ENCODE measurements at regions not wholly inside any gene's neighbourhood (a gene's known extent, or its start where the extent isn't known, plus 50 kb on each side); places are given as distances from the start of the nearest gene placed in this dataset.

DNA sequence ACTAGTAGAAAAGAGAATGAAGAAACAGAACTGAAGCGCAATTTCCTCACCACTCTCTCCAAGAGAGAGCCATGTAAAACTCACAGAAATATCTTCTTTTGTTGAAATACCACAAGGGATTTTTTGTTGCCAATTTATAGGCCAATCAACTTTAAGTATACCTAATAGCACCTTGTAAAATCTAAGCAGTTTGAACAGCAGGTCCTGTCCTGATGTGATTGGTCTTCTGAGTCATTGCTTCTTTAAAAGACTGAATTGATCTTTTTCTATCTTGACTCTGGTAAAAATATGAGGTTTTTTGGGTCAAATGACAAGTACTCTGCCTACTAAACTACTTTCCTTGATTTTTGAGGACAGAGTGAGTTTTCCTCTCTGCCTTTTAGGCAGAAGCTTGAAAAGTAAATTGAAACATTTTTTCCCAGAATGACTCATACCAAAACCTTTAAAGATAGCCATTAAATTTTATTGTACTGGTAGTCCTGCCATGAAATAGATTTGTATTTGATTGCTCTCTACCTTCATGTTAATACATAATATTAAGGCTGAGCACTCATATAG lies 343.9 kb upstream of the CBLB start:
- WGBS = 95% methylated on average over 1 of the region's 1 CpG
- intact Hi-C loops (cut with DNase I) = no loop called here
- no peaks in the 10 kb centered on the region for H3K9me3 ChIP-seq (ENCODE audit: control insufficient read depth, low read length)
- H3K27ac ChIP-seq (ENCODE audit: low read length) = no peak overlapping the region
- H3K27me3 ChIP-seq (ENCODE audit: control insufficient read depth, insufficient read depth) = no peaks in the 10 kb centered on the region
- no peak overlapping the region for H3K4me3 ChIP-seq (ENCODE audit: low read length)
- DNase-seq (no peak), ATAC-seq (no peak)
- no peaks in the 10 kb centered on the region for H3K4me1 ChIP-seq (ENCODE audit: control insufficient read depth, insufficient read depth, low read length)

- Histone ChIP-seq H3K9me3 (ENCODE audit: control insufficient read depth, low read length) (no peaks in the 10 kb centered on the region), H3K27me3 (ENCODE audit: control insufficient read depth, insufficient read depth) (no peaks in the 10 kb centered on the region), H3K4me1 (ENCODE audit: control insufficient read depth, insufficient read depth, low read length) (no peaks in the 10 kb centered on the region), H3K4me3 (ENCODE audit: low read length) (no peak overlapping the region), H3K27ac (ENCODE audit: low read length) (no peak overlapping the region)
- no peak for DNase-seq
- intact Hi-C loops (cut with DNase I) = no loop called here
- WGBS = 95% methylated on average over 4 of the region's 4 CpGs
- no peak for ATAC-seq
These were observed 345.1 kb upstream of the CBLB start for GRCh38 chr3:106213954-106214353.

- ATAC-seq = no peak
- intact Hi-C loops (cut with DNase I) = no loop called here
- Histone ChIP-seq H3K4me3 (ENCODE audit: low read length) (no peak overlapping the region), H3K27ac (ENCODE audit: low read length) (no peak overlapping the region), H3K9me3 (ENCODE audit: control insufficient read depth, low read length) (no peaks in the 10 kb centered on the region), H3K27me3 (ENCODE audit: control insufficient read depth, insufficient read depth) (no peaks in the 10 kb centered on the region), H3K4me1 (ENCODE audit: control insufficient read depth, insufficient read depth, low read length) (no peaks in the 10 kb centered on the region)
- WGBS = 94% methylated on average over 4 of the region's 4 CpGs
- no peak for DNase-seq
These were observed 345.8 kb upstream of the CBLB start for GRCh38 chr3:106214641-106215040.

DNA sequence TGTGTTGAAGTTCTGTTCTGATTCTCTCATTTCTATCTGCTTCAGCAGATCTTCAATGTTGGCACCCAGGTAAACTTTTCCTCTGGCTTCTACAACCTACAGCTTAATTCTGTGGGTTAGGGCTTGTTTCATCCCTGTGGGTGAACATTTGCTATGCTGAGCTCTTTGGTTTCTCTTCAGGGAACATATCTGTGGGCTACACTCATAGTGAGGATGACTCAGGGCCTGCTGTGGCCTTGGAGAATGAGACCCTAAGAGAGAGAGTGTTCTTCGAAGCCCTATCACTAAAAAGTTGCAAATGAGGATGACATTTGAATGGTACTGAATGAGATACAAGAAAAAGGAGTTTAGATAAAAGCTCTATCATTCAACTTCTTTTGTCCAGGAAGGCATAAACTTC lies 346.2 kb upstream of the CBLB start:
- ATAC-seq (no peak), DNase-seq (no peak)
- Histone ChIP-seq H3K27ac (ENCODE audit: low read length) (no peak overlapping the region), H3K27me3 (ENCODE audit: control insufficient read depth, insufficient read depth) (no peaks in the 10 kb centered on the region), H3K4me1 (ENCODE audit: control insufficient read depth, insufficient read depth, low read length) (no peaks in the 10 kb centered on the region), H3K9me3 (ENCODE audit: control insufficient read depth, low read length) (no peaks in the 10 kb centered on the region), H3K4me3 (ENCODE audit: low read length) (no peak overlapping the region)
- intact Hi-C loops (cut with DNase I) = no loop called here
- 80% methylated on average over 1 of the region's 1 CpG for WGBS

- 84% methylated on average over 2 of the region's 2 CpGs for WGBS
- H3K4me3 ChIP-seq (ENCODE audit: low read length) = no peak overlapping the region
- no peak overlapping the region for H3K27ac ChIP-seq (ENCODE audit: low read length)
- H3K9me3 ChIP-seq (ENCODE audit: control insufficient read depth, low read length) = no peaks in the 10 kb centered on the region
- no peak for ATAC-seq
- DNase-seq = no peak
- H3K27me3 ChIP-seq (ENCODE audit: control insufficient read depth, insufficient read depth) = no peaks in the 10 kb centered on the region
- H3K4me1 ChIP-seq (ENCODE audit: control insufficient read depth, insufficient read depth, low read length) = no peaks in the 10 kb centered on the region
- intact Hi-C loops (cut with DNase I) = no loop called here
These were observed 348.9 kb upstream of the CBLB start for GRCh38 chr3:106217745-106218144.

GRCh38 chr3:106227068-106227467 lies 358.3 kb upstream of the CBLB start:
- Histone ChIP-seq H3K4me1 (ENCODE audit: control insufficient read depth, insufficient read depth, low read length) (no peaks in the 10 kb centered on the region), H3K9me3 (ENCODE audit: control insufficient read depth, low read length) (no peaks in the 10 kb centered on the region), H3K27me3 (ENCODE audit: control insufficient read depth, insufficient read depth) (no peaks in the 10 kb centered on the region), H3K4me3 (ENCODE audit: low read length) (no peak overlapping the region), H3K27ac (ENCODE audit: low read length) (no peak overlapping the region)
- 93% methylated on average over 3 of the region's 3 CpGs for WGBS
- ATAC-seq (no peak), DNase-seq (no peak)
- intact Hi-C loops (cut with DNase I) = no loop called here

GRCh38 chr3:106228271-106228670 lies 359.5 kb upstream of the CBLB start:
- Histone ChIP-seq H3K4me1 (ENCODE audit: control insufficient read depth, insufficient read depth, low read length) (no peaks in the 10 kb centered on the region), H3K9me3 (ENCODE audit: control insufficient read depth, low read length) (no peaks in the 10 kb centered on the region), H3K27ac (ENCODE audit: low read length) (no peak overlapping the region), H3K4me3 (ENCODE audit: low read length) (no peak overlapping the region), H3K27me3 (ENCODE audit: control insufficient read depth, insufficient read depth) (no peaks in the 10 kb centered on the region)
- intact Hi-C loops (cut with DNase I) = no loop called here
- ATAC-seq (no peak), DNase-seq (no peak)
- 87% methylated on average over 2 of the region's 2 CpGs for WGBS

GRCh38 chr3:106229495-106230278 lies 360.9 kb upstream of the CBLB start:
- ATAC-seq (no peak), DNase-seq (no peak)
- Histone ChIP-seq H3K27ac (ENCODE audit: low read length) (no peak overlapping the region), H3K4me1 (ENCODE audit: control insufficient read depth, insufficient read depth, low read length) (no peaks in the 10 kb centered on the region), H3K4me3 (ENCODE audit: low read length) (no peak overlapping the region), H3K9me3 (ENCODE audit: control insufficient read depth, low read length) (no peaks in the 10 kb centered on the region), H3K27me3 (ENCODE audit: control insufficient read depth, insufficient read depth) (no peaks in the 10 kb centered on the region)
- 92% methylated on average over 4 of the region's 4 CpGs for WGBS
- intact Hi-C loops (cut with DNase I) = no loop called here

DNA sequence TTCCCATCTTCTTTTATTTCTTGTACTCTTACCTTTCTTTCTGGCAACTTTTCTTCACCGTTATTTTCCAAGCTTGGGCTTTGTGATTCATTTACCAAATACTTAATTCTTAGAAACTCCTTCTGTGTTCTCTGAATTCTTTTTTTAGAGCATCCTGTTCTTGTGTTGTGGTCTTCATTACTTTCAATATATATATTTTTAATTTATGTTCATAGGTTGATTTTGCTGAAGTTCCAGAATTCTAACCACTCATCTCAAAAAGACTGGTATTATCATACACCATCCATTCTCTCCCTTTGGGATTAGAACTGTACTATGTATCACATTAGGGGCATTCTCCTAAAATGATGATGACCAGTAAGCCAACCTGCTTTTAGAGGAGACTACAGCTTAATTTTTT lies 362.3 kb upstream of the CBLB start:
- intact Hi-C loops (cut with DNase I) = no loop called here
- ATAC-seq (no peak), DNase-seq (no peak)
- no peak overlapping the region for H3K27ac ChIP-seq (ENCODE audit: low read length)
- no peaks in the 10 kb centered on the region for H3K9me3 ChIP-seq (ENCODE audit: control insufficient read depth, low read length)
- WGBS = 81% methylated on average over 1 of the region's 1 CpG
- H3K27me3 ChIP-seq (ENCODE audit: control insufficient read depth, insufficient read depth) = no peaks in the 10 kb centered on the region
- no peak overlapping the region for H3K4me3 ChIP-seq (ENCODE audit: low read length)
- H3K4me1 ChIP-seq (ENCODE audit: control insufficient read depth, insufficient read depth, low read length) = no peaks in the 10 kb centered on the region

DNA sequence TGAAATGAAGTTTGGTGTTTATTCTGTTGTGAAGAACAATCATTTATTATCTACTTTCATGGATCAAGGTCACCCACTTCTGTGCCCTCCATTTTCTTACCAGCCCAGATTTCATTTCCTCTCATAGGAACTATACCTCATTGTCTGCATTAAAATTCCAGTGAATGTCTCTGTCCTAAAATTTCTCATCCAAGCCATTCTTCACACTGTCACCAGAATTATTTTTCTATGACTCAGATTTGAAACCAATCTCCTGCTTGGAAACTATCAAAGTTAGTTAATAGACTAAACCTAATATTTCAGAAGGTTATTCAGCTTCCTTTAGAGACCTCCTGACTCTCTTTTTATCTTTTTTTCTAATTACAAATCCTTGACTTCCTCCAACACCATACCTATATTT lies 364.1 kb upstream of the CBLB start:
- Histone ChIP-seq H3K27ac (ENCODE audit: low read length) (no peak overlapping the region), H3K27me3 (ENCODE audit: control insufficient read depth, insufficient read depth) (no peaks in the 10 kb centered on the region), H3K4me3 (ENCODE audit: low read length) (no peak overlapping the region), H3K9me3 (ENCODE audit: control insufficient read depth, low read length) (no peaks in the 10 kb centered on the region), H3K4me1 (ENCODE audit: control insufficient read depth, insufficient read depth, low read length) (no peaks in the 10 kb centered on the region)
- intact Hi-C loops (cut with DNase I) = no loop called here
- ATAC-seq (no peak), DNase-seq (no peak)

DNA sequence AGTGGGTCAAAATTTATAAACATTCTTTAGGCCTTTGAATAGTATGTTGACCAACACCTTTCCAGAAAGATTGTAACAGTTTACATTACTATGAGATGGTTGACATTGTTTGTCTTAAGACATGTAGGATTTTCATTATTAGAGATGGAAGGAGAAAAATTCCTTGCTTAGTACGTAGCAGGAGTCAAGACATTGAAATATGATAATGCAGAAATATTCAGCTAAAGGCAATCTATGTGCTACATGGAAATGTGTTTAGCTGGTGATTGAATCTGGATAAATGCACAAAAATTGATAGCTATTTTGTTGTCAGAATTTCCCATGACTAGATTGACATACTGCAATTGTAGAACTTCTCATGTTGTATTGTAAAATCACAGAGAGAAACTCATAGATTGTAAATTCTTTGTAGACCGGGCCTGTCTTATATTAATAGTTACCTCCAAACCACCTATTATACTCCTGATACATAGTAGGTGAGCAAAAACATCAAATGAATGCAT lies 370.4 kb upstream of the CBLB start:
- no peak overlapping the region for H3K4me3 ChIP-seq (ENCODE audit: low read length)
- no peaks in the 10 kb centered on the region for H3K4me1 ChIP-seq (ENCODE audit: control insufficient read depth, insufficient read depth, low read length)
- H3K9me3 ChIP-seq (ENCODE audit: control insufficient read depth, low read length) = no peaks in the 10 kb centered on the region
- 95% methylated on average over 2 of the region's 2 CpGs for WGBS
- H3K27ac ChIP-seq (ENCODE audit: low read length) = no peak overlapping the region
- ATAC-seq = no peak
- no peak for DNase-seq
- intact Hi-C loops (cut with DNase I) = no loop called here
- H3K27me3 ChIP-seq (ENCODE audit: control insufficient read depth, insufficient read depth) = no peaks in the 10 kb centered on the region

All from right cardiac atrium (tissue), 5 donors.